ENCODE measurements at regions not wholly inside any gene's neighbourhood (a gene's known extent, or its start where the extent isn't known, plus 50 kb on each side); places are given as distances from the start of the nearest gene placed in this dataset.

DNA sequence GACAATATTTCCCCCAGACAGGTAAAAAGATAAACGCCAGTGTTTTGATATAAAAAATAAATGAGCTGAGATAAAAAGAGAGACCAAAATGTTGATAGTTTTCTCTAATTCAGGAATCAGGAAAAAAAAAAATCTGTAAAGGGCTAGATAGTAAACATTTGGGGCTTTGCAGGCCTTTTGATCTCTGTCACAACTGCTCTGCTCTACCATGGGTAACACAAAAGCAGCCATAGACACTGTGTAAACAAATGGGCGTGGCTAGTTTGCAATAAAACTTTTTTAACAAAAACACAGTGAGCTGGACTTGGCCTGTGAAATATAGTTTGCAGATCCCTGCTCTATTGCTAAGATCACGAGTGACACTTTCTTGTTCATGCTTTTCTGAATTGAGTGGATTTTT is 219.1 kb upstream of the STXBP5 start:
- Histone ChIP-seq H3K4me3 (no peak overlapping the region), H3K4me1 (ENCODE audit: control insufficient read depth, insufficient read depth, low read length) (no peaks in the 10 kb centered on the region), H3K36me3 (ENCODE audit: control insufficient read depth in 2 of 2, insufficient read depth in 2 of 2, low read length in 1 of 2) (no peaks in the 10 kb centered on the region), H3K4me2 (ENCODE audit: control insufficient read depth, insufficient read depth) (no peak overlapping the region), H2AFZ (ENCODE audit: control insufficient read depth, low read depth, low read length) (no peak overlapping the region), H3K27ac (ENCODE audit: control insufficient read depth, insufficient read depth) (no peak overlapping the region), H3K9ac (ENCODE audit: control insufficient read depth, insufficient read depth, low read length) (no peak overlapping the region), H3K79me2 (ENCODE audit: control insufficient read depth, insufficient read depth, low read length) (no peaks in the 10 kb centered on the region), H3K27me3 (replicated peaks in 1 of 2; ENCODE audit: control insufficient read depth in 2 of 2, insufficient read depth in 2 of 2, low read length in 1 of 2) (no peaks in the 10 kb centered on the region), H3K9me3 (replicated peaks; ENCODE audit: control insufficient read depth, insufficient read depth, low read length) (no peaks in the 10 kb centered on the region), H4K20me1 (ENCODE audit: control insufficient read depth, insufficient read depth) (no peaks in the 10 kb centered on the region)
- DNase-seq (ENCODE audit: low read depth, low spot score) (no peak), ATAC-seq (no peak), FAIRE-seq (no peak)
- ChIA-PET SMC1A (ENCODE audit: uncharacterized antibody, unreplicated experiment) (no interaction called here), RAD21 (ENCODE audit: unreplicated experiment) (no interaction called here), POLR2A (no interaction called here), CTCF (interaction anchor here (1.6 kb wide), 1 partner anchor 9 kb away, joined by 4 read pairs; no protein-coding TSS in a partner anchor)
- intact Hi-C loops (cut with micrococcal nuclease; ENCODE audit: unreplicated experiment) (no loop called here), in situ Hi-C loops (cut with MboI) (no loop called here)
- WGBS (ENCODE audit: insufficient coverage, insufficient replicate concordance, low lambda C conversion rate, missing lambda C conversion rate): 0% methylated on average over 3 of the region's 3 CpGs
- BruUV-seq (replicated peaks): no TSS peak
- TF ChIP-seq ZNF274 (IDR thresholded peaks at IDR 0.05; ENCODE audit: insufficient read depth, insufficient read length) (no peak), ZNF24 (IDR thresholded peaks at IDR 0.05) (no peak), MTA2 (IDR thresholded peaks at IDR 0.05; ENCODE audit: low read depth) (no peak), POU2F2 (IDR thresholded peaks at IDR 0.05; ENCODE audit: borderline replicate concordance, low read depth, low read length) (no peak), NR2C2 (IDR thresholded peaks at IDR 0.05; ENCODE audit: borderline replicate concordance, control insufficient read depth, insufficient read length, low read depth) (no peak), CBFB (IDR thresholded peaks at IDR 0.05; ENCODE audit: low read depth) (no peak), TCF7 (IDR thresholded peaks at IDR 0.05; ENCODE audit: borderline replicate concordance) (no peak)
- TF ChIP-seq, protein P1, sequence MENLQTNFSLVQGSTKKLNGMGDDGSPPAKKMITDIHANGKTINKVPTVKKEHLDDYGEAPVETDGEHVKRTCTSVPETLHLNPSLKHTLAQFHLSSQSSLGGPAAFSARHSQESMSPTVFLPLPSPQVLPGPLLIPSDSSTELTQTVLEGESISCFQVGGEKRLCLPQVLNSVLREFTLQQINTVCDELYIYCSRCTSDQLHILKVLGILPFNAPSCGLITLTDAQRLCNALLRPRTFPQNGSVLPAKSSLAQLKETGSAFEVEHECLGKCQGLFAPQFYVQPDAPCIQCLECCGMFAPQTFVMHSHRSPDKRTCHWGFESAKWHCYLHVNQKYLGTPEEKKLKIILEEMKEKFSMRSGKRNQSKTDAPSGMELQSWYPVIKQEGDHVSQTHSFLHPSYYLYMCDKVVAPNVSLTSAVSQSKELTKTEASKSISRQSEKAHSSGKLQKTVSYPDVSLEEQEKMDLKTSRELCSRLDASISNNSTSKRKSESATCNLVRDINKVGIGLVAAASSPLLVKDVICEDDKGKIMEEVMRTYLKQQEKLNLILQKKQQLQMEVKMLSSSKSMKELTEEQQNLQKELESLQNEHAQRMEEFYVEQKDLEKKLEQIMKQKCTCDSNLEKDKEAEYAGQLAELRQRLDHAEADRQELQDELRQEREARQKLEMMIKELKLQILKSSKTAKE (IDR thresholded peaks at IDR 0.05; ENCODE audit: low read depth, poor library complexity, severe bottlenecking): no peak
- TF ChIP-seq, protein P2, sequence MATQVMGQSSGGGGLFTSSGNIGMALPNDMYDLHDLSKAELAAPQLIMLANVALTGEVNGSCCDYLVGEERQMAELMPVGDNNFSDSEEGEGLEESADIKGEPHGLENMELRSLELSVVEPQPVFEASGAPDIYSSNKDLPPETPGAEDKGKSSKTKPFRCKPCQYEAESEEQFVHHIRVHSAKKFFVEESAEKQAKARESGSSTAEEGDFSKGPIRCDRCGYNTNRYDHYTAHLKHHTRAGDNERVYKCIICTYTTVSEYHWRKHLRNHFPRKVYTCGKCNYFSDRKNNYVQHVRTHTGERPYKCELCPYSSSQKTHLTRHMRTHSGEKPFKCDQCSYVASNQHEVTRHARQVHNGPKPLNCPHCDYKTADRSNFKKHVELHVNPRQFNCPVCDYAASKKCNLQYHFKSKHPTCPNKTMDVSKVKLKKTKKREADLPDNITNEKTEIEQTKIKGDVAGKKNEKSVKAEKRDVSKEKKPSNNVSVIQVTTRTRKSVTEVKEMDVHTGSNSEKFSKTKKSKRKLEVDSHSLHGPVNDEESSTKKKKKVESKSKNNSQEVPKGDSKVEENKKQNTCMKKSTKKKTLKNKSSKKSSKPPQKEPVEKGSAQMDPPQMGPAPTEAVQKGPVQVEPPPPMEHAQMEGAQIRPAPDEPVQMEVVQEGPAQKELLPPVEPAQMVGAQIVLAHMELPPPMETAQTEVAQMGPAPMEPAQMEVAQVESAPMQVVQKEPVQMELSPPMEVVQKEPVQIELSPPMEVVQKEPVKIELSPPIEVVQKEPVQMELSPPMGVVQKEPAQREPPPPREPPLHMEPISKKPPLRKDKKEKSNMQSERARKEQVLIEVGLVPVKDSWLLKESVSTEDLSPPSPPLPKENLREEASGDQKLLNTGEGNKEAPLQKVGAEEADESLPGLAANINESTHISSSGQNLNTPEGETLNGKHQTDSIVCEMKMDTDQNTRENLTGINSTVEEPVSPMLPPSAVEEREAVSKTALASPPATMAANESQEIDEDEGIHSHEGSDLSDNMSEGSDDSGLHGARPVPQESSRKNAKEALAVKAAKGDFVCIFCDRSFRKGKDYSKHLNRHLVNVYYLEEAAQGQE (IDR thresholded peaks at IDR 0.05; ENCODE audit: low read depth, low read length): no peak
- TF ChIP-seq, protein P3, sequence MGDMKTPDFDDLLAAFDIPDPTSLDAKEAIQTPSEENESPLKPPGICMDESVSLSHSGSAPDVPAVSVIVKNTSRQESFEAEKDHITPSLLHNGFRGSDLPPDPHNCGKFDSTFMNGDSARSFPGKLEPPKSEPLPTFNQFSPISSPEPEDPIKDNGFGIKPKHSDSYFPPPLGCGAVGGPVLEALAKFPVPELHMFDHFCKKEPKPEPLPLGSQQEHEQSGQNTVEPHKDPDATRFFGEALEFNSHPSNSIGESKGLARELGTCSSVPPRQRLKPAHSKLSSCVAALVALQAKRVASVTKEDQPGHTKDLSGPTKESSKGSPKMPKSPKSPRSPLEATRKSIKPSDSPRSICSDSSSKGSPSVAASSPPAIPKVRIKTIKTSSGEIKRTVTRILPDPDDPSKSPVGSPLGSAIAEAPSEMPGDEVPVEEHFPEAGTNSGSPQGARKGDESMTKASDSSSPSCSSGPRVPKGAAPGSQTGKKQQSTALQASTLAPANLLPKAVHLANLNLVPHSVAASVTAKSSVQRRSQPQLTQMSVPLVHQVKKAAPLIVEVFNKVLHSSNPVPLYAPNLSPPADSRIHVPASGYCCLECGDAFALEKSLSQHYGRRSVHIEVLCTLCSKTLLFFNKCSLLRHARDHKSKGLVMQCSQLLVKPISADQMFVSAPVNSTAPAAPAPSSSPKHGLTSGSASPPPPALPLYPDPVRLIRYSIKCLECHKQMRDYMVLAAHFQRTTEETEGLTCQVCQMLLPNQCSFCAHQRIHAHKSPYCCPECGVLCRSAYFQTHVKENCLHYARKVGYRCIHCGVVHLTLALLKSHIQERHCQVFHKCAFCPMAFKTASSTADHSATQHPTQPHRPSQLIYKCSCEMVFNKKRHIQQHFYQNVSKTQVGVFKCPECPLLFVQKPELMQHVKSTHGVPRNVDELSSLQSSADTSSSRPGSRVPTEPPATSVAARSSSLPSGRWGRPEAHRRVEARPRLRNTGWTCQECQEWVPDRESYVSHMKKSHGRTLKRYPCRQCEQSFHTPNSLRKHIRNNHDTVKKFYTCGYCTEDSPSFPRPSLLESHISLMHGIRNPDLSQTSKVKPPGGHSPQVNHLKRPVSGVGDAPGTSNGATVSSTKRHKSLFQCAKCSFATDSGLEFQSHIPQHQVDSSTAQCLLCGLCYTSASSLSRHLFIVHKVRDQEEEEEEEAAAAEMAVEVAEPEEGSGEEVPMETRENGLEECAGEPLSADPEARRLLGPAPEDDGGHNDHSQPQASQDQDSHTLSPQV (IDR thresholded peaks at IDR 0.05): no peak
- TF ChIP-seq, protein P4, sequence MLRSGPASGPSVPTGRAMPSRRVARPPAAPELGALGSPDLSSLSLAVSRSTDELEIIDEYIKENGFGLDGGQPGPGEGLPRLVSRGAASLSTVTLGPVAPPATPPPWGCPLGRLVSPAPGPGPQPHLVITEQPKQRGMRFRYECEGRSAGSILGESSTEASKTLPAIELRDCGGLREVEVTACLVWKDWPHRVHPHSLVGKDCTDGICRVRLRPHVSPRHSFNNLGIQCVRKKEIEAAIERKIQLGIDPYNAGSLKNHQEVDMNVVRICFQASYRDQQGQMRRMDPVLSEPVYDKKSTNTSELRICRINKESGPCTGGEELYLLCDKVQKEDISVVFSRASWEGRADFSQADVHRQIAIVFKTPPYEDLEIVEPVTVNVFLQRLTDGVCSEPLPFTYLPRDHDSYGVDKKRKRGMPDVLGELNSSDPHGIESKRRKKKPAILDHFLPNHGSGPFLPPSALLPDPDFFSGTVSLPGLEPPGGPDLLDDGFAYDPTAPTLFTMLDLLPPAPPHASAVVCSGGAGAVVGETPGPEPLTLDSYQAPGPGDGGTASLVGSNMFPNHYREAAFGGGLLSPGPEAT (IDR thresholded peaks at IDR 0.05; ENCODE audit: low read depth): no peak

All from GM12878 (cell line).